ENCODE measurements at regions not wholly inside any gene's neighbourhood (a gene's known extent, or its start where the extent isn't known, plus 50 kb on each side); places are given as distances from the start of the nearest gene placed in this dataset.

DNA sequence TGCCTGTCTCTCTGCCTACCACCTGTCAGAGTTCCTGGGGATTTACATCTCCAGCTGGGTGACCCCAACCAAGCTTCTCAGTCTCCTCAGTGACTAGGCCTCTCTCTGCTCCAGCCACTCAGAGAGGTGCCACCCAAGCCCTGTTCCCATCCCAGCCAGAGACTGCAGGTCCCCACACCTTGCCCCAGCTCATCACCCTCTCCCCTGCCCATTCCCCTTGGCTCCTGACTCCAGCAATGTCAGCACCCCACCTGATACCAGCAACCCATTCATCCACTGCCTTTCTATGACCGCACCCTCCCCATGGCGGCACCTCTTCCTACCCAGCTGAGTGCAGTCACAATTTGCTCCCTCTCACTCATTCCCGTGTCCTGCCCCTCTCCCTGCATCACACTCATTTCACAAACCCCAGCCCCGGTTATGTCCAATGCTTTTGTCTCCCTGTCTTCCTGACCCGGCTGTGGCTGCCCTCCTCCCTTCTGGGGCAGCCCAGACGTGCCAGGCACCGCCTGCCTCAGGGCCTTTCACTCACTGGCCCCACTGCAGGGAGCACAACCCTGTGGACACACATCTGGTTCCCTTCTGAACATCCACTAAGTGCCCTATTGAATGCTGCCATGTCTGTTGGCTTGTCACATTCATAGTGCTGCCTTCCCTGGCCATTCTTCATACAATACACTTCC is 494.8 kb upstream of the HS6ST1 start:
- Histone ChIP-seq H3K27me3 (no peaks in the 10 kb centered on the region), H3K4me3 (replicated peaks in 1 of 3) (no peak overlapping the region), H3K36me3 (no peaks in the 10 kb centered on the region), H3K9me3 (no peaks in the 10 kb centered on the region), H3K4me1 (no peaks in the 10 kb centered on the region), H3K27ac (no peak overlapping the region)
- TF ChIP-seq, protein P1, sequence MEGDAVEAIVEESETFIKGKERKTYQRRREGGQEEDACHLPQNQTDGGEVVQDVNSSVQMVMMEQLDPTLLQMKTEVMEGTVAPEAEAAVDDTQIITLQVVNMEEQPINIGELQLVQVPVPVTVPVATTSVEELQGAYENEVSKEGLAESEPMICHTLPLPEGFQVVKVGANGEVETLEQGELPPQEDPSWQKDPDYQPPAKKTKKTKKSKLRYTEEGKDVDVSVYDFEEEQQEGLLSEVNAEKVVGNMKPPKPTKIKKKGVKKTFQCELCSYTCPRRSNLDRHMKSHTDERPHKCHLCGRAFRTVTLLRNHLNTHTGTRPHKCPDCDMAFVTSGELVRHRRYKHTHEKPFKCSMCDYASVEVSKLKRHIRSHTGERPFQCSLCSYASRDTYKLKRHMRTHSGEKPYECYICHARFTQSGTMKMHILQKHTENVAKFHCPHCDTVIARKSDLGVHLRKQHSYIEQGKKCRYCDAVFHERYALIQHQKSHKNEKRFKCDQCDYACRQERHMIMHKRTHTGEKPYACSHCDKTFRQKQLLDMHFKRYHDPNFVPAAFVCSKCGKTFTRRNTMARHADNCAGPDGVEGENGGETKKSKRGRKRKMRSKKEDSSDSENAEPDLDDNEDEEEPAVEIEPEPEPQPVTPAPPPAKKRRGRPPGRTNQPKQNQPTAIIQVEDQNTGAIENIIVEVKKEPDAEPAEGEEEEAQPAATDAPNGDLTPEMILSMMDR (IDR thresholded peaks at IDR 0.05): no peak
- TF ChIP-seq POLR2A (IDR thresholded peaks at IDR 0.05): no peak
- 72 to 91% methylated on average over 7 of the region's 7 CpGs for WGBS, 2 donors
- intact Hi-C loops (cut with DNase I): no loop called here
- no peak for DNase-seq

DNA sequence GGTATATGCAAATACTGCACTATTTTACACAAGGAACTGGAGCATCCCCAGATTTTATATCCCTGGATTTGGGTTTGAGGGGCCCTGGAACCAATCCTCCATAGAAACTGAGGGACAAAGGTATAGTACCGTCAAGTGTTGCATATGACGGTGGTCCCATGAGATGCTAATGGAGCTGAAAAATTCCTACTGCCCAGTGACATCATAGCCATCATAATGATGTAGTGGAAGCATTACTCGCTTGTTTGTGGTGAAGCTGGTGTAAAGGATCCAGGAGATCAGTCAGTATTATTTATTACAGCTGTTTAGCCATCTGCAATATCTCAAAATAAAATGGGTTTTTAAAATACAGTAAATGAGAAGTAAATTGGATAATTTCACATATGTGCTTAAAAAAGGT is 496.6 kb upstream of the HS6ST1 start:
- H3K9me3 ChIP-seq: no peaks in the 10 kb centered on the region
- no peak for DNase-seq
- 89 to 90% methylated on average over 3 of the region's 3 CpGs for WGBS, 2 donors
- no peak overlapping the region for H3K4me3 ChIP-seq (replicated peaks in 1 of 3)
- H3K27ac ChIP-seq: no peak overlapping the region
- intact Hi-C loops (cut with DNase I): no loop called here
- no peaks in the 10 kb centered on the region for H3K27me3 ChIP-seq
- H3K36me3 ChIP-seq: no peaks in the 10 kb centered on the region
- H3K4me1 ChIP-seq: no peaks in the 10 kb centered on the region
- no peak for TF ChIP-seq POLR2A (IDR thresholded peaks at IDR 0.05)
- TF ChIP-seq, protein P1 (IDR thresholded peaks at IDR 0.05): no peak

DNA sequence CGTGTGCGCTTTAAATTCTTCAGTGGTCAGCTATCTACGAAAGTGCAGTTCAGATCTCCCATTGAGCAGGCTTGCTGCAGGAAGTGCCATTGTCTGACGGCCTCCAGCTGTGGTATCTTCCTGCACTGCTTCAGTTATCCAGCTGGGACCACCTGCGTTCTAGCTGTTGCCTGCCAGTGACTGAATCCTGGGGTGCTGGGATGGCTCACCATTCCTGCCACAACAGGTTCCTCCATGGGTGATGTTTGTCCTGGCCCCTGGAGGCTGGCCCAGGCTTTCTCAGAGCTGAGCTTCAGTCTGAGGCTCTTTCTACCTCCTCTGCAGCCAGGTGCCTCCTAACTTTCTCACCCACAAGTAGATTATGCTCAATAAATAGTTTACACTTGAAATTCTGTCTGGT is 498.5 kb upstream of the HS6ST1 start:
- H3K36me3 ChIP-seq: no peaks in the 10 kb centered on the region
- intact Hi-C loops (cut with DNase I): no loop called here
- H3K9me3 ChIP-seq: no peaks in the 10 kb centered on the region
- no peaks in the 10 kb centered on the region for H3K27me3 ChIP-seq
- no peaks in the 10 kb centered on the region for H3K4me1 ChIP-seq
- H3K27ac ChIP-seq: no peak overlapping the region
- H3K4me3 ChIP-seq (replicated peaks in 1 of 3): no peak overlapping the region
- 72 to 84% methylated on average over 5 of the region's 5 CpGs for WGBS, 2 donors
- DNase-seq: no peak
- TF ChIP-seq, protein P1 (IDR thresholded peaks at IDR 0.05): no peak
- TF ChIP-seq POLR2A (IDR thresholded peaks at IDR 0.05): no peak

DNA sequence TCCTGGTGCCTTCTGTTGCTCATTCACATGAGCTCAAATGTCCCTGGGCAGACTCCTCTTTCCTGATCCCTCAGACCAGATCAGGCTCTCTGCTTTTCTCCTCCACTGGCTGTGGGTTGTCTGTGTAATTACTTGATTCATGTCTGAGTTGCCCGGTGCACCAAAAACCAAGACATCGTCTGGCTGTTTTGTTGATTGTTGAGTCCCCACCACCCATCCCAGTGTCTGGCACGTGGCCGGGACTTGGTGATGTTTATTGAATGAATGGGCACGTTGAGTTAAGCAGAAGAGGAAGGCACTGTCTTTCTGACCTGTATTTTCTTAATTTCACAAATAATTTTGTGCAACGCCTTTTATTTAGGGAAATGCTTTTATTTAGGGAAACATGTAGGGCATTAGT is 499.1 kb upstream of the HS6ST1 start:
- no peak overlapping the region for H3K4me3 ChIP-seq (replicated peaks in 1 of 3)
- no peaks in the 10 kb centered on the region for H3K27me3 ChIP-seq
- H3K4me1 ChIP-seq: no peaks in the 10 kb centered on the region
- H3K9me3 ChIP-seq: no peaks in the 10 kb centered on the region
- H3K27ac ChIP-seq: no peak overlapping the region
- DNase-seq: no peak
- no peaks in the 10 kb centered on the region for H3K36me3 ChIP-seq
- 82 to 91% methylated on average over 6 of the region's 6 CpGs for WGBS, 2 donors
- no peak for TF ChIP-seq POLR2A (IDR thresholded peaks at IDR 0.05)
- TF ChIP-seq, protein P1 (IDR thresholded peaks at IDR 0.05): no peak
- intact Hi-C loops (cut with DNase I): no loop called here

DNA sequence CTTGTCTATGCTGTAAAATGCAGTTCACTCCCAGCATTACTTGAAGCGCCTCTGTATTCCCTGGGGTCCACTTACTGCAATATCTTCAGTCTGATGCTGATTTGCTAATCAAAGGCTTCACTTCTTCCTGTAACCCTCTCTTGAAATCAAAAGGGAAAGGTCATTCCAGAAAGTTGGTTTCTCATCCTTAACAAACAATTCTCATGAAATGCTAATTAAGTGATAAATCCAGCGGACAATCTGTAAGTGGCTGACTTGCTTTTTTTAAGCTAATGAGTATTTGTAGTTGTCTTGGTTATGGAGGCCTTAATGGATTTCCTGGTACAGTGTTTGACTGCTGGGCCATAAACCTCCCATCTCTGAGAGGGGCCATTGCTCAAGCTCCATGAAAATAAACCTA is 499.6 kb upstream of the HS6ST1 start:
- DNase-seq: no peak
- H3K27me3 ChIP-seq: no peaks in the 10 kb centered on the region
- H3K4me1 ChIP-seq: no peaks in the 10 kb centered on the region
- 89 to 93% methylated on average over 2 of the region's 2 CpGs for WGBS, 2 donors
- no peak overlapping the region for H3K27ac ChIP-seq
- no peak overlapping the region for H3K4me3 ChIP-seq (replicated peaks in 1 of 3)
- TF ChIP-seq, protein P1 (IDR thresholded peaks at IDR 0.05): no peak
- TF ChIP-seq POLR2A (IDR thresholded peaks at IDR 0.05): no peak
- H3K9me3 ChIP-seq: no peaks in the 10 kb centered on the region
- intact Hi-C loops (cut with DNase I): no loop called here
- H3K36me3 ChIP-seq: no peaks in the 10 kb centered on the region

All from thyroid gland (tissue), 4 donors.